ENCODE measurements at regions not wholly inside any gene's neighbourhood (a gene's known extent, or its start where the extent isn't known, plus 50 kb on each side); places are given as distances from the start of the nearest gene placed in this dataset.

DNA sequence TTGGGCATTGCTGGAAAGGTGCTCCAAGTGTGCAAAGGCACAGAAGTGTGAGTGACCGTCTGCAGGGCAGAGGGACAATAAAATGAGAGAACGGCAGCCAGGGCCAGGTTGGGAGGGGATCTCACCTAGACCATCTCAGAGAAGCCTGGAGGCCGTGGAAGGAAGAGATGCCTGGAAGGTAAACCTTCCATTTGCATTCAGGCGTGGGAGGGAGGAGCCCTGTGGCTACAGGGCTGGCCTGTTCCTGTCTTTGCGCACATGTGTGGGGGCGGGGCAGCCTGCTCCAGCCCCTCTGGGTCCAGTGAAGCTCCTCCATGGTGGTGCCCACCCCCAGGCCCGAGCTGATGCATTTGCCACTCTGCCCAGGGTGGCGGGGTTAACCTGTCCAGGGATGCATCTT, 473.6 kb upstream of the MGMT start:
- no peak for TF ChIP-seq TAF1 (IDR thresholded peaks at IDR 0.05; ENCODE audit: borderline replicate concordance, insufficient read depth, low read length)
- TF ChIP-seq POLR2AphosphoS5 (IDR thresholded peaks at IDR 0.05; ENCODE audit: low read depth, low read length): no peak

All from PFSK-1 (cell line).